ENCODE measurements at regions not wholly inside any gene's neighbourhood (a gene's known extent, or its start where the extent isn't known, plus 50 kb on each side); places are given as distances from the start of the nearest gene placed in this dataset.

- TF ChIP-seq EP300 (conservative IDR thresholded peaks at IDR 0.05; ENCODE audit: poor library complexity, severe bottlenecking) = no peak
- TF ChIP-seq, protein P1, sequence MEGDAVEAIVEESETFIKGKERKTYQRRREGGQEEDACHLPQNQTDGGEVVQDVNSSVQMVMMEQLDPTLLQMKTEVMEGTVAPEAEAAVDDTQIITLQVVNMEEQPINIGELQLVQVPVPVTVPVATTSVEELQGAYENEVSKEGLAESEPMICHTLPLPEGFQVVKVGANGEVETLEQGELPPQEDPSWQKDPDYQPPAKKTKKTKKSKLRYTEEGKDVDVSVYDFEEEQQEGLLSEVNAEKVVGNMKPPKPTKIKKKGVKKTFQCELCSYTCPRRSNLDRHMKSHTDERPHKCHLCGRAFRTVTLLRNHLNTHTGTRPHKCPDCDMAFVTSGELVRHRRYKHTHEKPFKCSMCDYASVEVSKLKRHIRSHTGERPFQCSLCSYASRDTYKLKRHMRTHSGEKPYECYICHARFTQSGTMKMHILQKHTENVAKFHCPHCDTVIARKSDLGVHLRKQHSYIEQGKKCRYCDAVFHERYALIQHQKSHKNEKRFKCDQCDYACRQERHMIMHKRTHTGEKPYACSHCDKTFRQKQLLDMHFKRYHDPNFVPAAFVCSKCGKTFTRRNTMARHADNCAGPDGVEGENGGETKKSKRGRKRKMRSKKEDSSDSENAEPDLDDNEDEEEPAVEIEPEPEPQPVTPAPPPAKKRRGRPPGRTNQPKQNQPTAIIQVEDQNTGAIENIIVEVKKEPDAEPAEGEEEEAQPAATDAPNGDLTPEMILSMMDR (IDR thresholded peaks at IDR 0.05; ENCODE audit: poor library complexity, severe bottlenecking) = no peak
- TF ChIP-seq, protein P2, sequence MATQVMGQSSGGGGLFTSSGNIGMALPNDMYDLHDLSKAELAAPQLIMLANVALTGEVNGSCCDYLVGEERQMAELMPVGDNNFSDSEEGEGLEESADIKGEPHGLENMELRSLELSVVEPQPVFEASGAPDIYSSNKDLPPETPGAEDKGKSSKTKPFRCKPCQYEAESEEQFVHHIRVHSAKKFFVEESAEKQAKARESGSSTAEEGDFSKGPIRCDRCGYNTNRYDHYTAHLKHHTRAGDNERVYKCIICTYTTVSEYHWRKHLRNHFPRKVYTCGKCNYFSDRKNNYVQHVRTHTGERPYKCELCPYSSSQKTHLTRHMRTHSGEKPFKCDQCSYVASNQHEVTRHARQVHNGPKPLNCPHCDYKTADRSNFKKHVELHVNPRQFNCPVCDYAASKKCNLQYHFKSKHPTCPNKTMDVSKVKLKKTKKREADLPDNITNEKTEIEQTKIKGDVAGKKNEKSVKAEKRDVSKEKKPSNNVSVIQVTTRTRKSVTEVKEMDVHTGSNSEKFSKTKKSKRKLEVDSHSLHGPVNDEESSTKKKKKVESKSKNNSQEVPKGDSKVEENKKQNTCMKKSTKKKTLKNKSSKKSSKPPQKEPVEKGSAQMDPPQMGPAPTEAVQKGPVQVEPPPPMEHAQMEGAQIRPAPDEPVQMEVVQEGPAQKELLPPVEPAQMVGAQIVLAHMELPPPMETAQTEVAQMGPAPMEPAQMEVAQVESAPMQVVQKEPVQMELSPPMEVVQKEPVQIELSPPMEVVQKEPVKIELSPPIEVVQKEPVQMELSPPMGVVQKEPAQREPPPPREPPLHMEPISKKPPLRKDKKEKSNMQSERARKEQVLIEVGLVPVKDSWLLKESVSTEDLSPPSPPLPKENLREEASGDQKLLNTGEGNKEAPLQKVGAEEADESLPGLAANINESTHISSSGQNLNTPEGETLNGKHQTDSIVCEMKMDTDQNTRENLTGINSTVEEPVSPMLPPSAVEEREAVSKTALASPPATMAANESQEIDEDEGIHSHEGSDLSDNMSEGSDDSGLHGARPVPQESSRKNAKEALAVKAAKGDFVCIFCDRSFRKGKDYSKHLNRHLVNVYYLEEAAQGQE (IDR thresholded peaks at IDR 0.05; ENCODE audit: borderline replicate concordance) = no peak
- TF ChIP-seq POLR2AphosphoS5 (IDR thresholded peaks at IDR 0.05) = no peak
- TF ChIP-seq EZH2 (IDR thresholded peaks at IDR 0.05; ENCODE audit: borderline replicate concordance, insufficient read depth, low read length, poor library complexity, severe bottlenecking) = no peak
Observed at GRCh38 chrX:151801980-151802379, 67.4 kb downstream of the CNGA2 start.
